H9 (cell line): ENCODE measurements at regions not wholly inside any gene's neighbourhood (a gene's known extent, or its start where the extent isn't known, plus 50 kb on each side); places are given as distances from the start of the nearest gene placed in this dataset.
A peak's percentile ranks its signal among the peaks of the same experiment; 100 is the strongest.

Experiments used
- DNase-seq: peaks from one replicate; pipeline ENCODE4 v3.0.0-alpha.2; 2017
- H2AFZ ChIP-seq: one replicate; pipeline ENCODE4 v1.6.1; 2013; ENCODE audit warnings: mild to moderate bottlenecking, low read length, control low read depth, moderate library complexity
- H2AK5ac ChIP-seq: 2 replicates; pipeline ENCODE4 v1.6.1; 2013; ENCODE audit warnings: low read length, control low read depth, mixed read lengths; ENCODE audit not compliant: insufficient read length
- H2BK120ac ChIP-seq: one replicate; pipeline ENCODE4 v1.6.1; 2013; ENCODE audit warnings: low read depth, mild to moderate bottlenecking, low read length, control low read depth, inconsistent platforms; ENCODE audit not compliant: poor library complexity, severe bottlenecking
- H2BK12ac ChIP-seq: 2 replicates; pipeline ENCODE4 v1.6.1; 2013; ENCODE audit warnings: low read length, control low read depth, mixed read lengths, low read depth; ENCODE audit not compliant: insufficient read length
- H2BK15ac ChIP-seq: 2 replicates; pipeline ENCODE4 v1.6.1; 2013; ENCODE audit warnings: low read depth, low read length, control low read depth
- H2BK20ac ChIP-seq: one replicate; pipeline ENCODE4 v1.6.1; 2013; ENCODE audit warnings: low read depth, mild to moderate bottlenecking, low read length, control low read depth, inconsistent platforms; ENCODE audit not compliant: poor library complexity, severe bottlenecking
- H2BK5ac ChIP-seq: 2 replicates; pipeline ENCODE4 v1.6.1; 2013; ENCODE audit warnings: low read length, control low read depth, mixed read lengths; ENCODE audit not compliant: insufficient read length
- H3K14ac ChIP-seq: 2 replicates; pipeline ENCODE4 v1.6.1; 2013; ENCODE audit warnings: low read length, control low read depth; ENCODE audit not compliant: insufficient read depth
- H3K18ac ChIP-seq: 2 replicates; pipeline ENCODE4 v1.6.1; 2013; ENCODE audit warnings: low read depth, mild to moderate bottlenecking, mixed read lengths, low read length, control low read depth; ENCODE audit not compliant: insufficient read length
- H3K23ac ChIP-seq: 2 replicates; pipeline ENCODE4 v1.6.1; 2013; ENCODE audit warnings: low read length, control low read depth, mixed read lengths, low read depth; ENCODE audit not compliant: insufficient read length
- H3K23me2 ChIP-seq: 2 replicates; pipeline ENCODE4 v1.6.1; 2013; ENCODE audit warnings: low read depth, mild to moderate bottlenecking, mixed read lengths, low read length, control low read depth; ENCODE audit not compliant: insufficient read length, poor library complexity, severe bottlenecking
- H3K27ac ChIP-seq: 2 replicates; pipeline ENCODE4 v1.5.1; 2013; ENCODE audit warnings: low read length, control low read depth, mixed read lengths, low read depth; ENCODE audit not compliant: insufficient read length
- H3K27me3 ChIP-seq: 2 replicates; pipeline ENCODE4 v1.6.1; 2013; ENCODE audit warnings: low read length, control low read depth, inconsistent platforms; ENCODE audit not compliant: insufficient read depth
- H3K4ac ChIP-seq: 2 replicates; pipeline ENCODE4 v1.6.1; 2013; ENCODE audit warnings: low read depth, mild to moderate bottlenecking, control low read depth, inconsistent platforms, low read length, moderate library complexity
- H3K4me1 ChIP-seq: 2 replicates; pipeline ENCODE4 v1.6.1; 2013; ENCODE audit warnings: low read length, control low read depth, inconsistent platforms; ENCODE audit not compliant: insufficient read depth
- H3K4me2 ChIP-seq: 2 replicates; pipeline ENCODE4 v1.6.1; 2013; ENCODE audit warnings: low read length, control low read depth, mixed read lengths; ENCODE audit not compliant: insufficient read length, insufficient read depth
- H3K56ac ChIP-seq: 2 replicates; pipeline ENCODE4 v1.6.1; 2013; ENCODE audit warnings: low read depth, mild to moderate bottlenecking, mixed read lengths, low read length, control low read depth; ENCODE audit not compliant: insufficient read length
- H3K79me1 ChIP-seq: 2 replicates; pipeline ENCODE4 v1.6.1; 2013; ENCODE audit warnings: low read depth, mild to moderate bottlenecking, moderate library complexity, low read length, control low read depth, inconsistent platforms; ENCODE audit not compliant: insufficient read depth, poor library complexity, severe bottlenecking
- H3K79me2 ChIP-seq: 2 replicates; pipeline ENCODE4 v1.6.1; 2013; ENCODE audit warnings: low read length, control low read depth, inconsistent platforms; ENCODE audit not compliant: insufficient read depth
- H3K9ac ChIP-seq: 2 replicates; pipeline ENCODE4 v1.6.1; 2013; ENCODE audit warnings: low read length, control low read depth, mixed read lengths; ENCODE audit not compliant: insufficient read length; ENCODE audit errors: extremely low read depth
- H3K9me3 ChIP-seq: one replicate; pipeline ENCODE4 v1.6.1; 2013; ENCODE audit warnings: low read depth, low read length, inconsistent platforms; ENCODE audit not compliant: control insufficient read depth
- H3T11ph ChIP-seq: one replicate; pipeline ENCODE4 v1.6.1; 2013; ENCODE audit warnings: mild to moderate bottlenecking, low read length, control low read depth, inconsistent platforms
- H4K20me1 ChIP-seq: one replicate; pipeline ENCODE4 v1.6.1; 2013; ENCODE audit not compliant: control insufficient read depth, insufficient read length, insufficient read depth
- H4K5ac ChIP-seq: 2 replicates; pipeline ENCODE4 v1.6.1; 2013; ENCODE audit warnings: low read depth, mild to moderate bottlenecking, mixed read lengths, low read length, control low read depth; ENCODE audit not compliant: insufficient read length
- H4K8ac ChIP-seq: replicated peaks from 2 replicates; pipeline ENCODE4 v1.6.1; 2013; ENCODE audit warnings: low read length, control low read depth, mixed read lengths, low read depth; ENCODE audit not compliant: insufficient read length
- H4K91ac ChIP-seq: 2 replicates; pipeline ENCODE4 v1.6.1; 2013; ENCODE audit warnings: low read depth, mild to moderate bottlenecking, moderate library complexity, mixed read lengths, low read length, control low read depth; ENCODE audit not compliant: insufficient read length
- H3K27ac Mint-ChIP-seq, 3 experiments: 2 replicates in 2 of 3; 3 replicates in 1 of 3; pipeline ENCODE4 v1.8.0; 2020 to 2021; ENCODE audit warnings: mixed read lengths in 3 of 3, mild to moderate bottlenecking in 1 of 3, moderate library complexity in 1 of 3
- H3K27me3 Mint-ChIP-seq: 2 replicates; pipeline ENCODE4 v1.8.0; 2021; ENCODE audit warnings: low read depth, mild to moderate bottlenecking, moderate library complexity, mixed read lengths
- H3K36me3 Mint-ChIP-seq, 3 experiments: 2 replicates in 2 of 3; 3 replicates in 1 of 3; pipeline ENCODE4 v1.8.0; 2020 to 2021; ENCODE audit warnings: low read depth in 3 of 3, mixed read lengths in 3 of 3; ENCODE audit not compliant: insufficient read depth in 1 of 3
- H3K4me1 Mint-ChIP-seq, 2 experiments: 2 replicates each; pipeline ENCODE4 v1.8.0; 2020; ENCODE audit warnings: mixed read lengths in 2 of 2
- H3K4me3 Mint-ChIP-seq, 2 experiments: 2 replicates in 1 of 2; 3 replicates in 1 of 2; pipeline ENCODE4 v1.8.0; 2020 to 2021; ENCODE audit warnings: mild to moderate bottlenecking in 2 of 2, mixed read lengths in 2 of 2, moderate library complexity in 1 of 2
- H3K9me3 Mint-ChIP-seq, 2 experiments: 2 replicates in 1 of 2; 3 replicates in 1 of 2; pipeline ENCODE4 v1.8.0; 2020; ENCODE audit warnings: mild to moderate bottlenecking in 2 of 2, mixed read lengths in 2 of 2, moderate library complexity in 1 of 2
- CTCF ChIP-seq: fragments of 200-600 bp; sonication (generic); conservative IDR thresholded peaks from 3 replicates; pipeline ENCODE4 v1.8.0; 2021; ENCODE audit warnings: antibody characterized with exemption, mild to moderate bottlenecking
- WGBS: extraction: QIAGEN DNeasy Blood & Tissue Kit; methylation state at CpG from one replicate; pipeline ENCODE4 v1.1.7; 2013; ENCODE audit warnings: missing lambda C conversion rate, low lambda C conversion rate, mixed read lengths; ENCODE audit not compliant: insufficient read length; ENCODE audit errors: extremely low coverage; 5-methylcytosine and 5-hydroxymethylcytosine counted together

GRCh38 chr4:71236226-71236625 lies 102.6 kb upstream of the SLC4A4 start:
- no CpG with 5 or more reads among the region's 4 CpGs for WGBS

More at GRCh38 chr4:71236226-71236625, 102.6 kb upstream of the SLC4A4 start:
- TF ChIP-seq CTCF: no peak
- no peak overlapping the region for H2BK120ac ChIP-seq
- H2BK20ac ChIP-seq: no peak overlapping the region
- H3K23ac ChIP-seq: no peak overlapping the region
- no peak overlapping the region for H3K4ac ChIP-seq
- no peaks in the 10 kb centered on the region for H3K79me1 ChIP-seq
- H3K4me2 ChIP-seq: no peak overlapping the region
- H3K9me3 Mint-ChIP-seq: no peaks in the 10 kb centered on the region
- no peak overlapping the region for H2BK15ac ChIP-seq
- no peak overlapping the region for H4K91ac ChIP-seq
- peak overlapping the region in 1 of 3 experiments; percentile 37; a peak in 1 of 7 replicates for H3K27ac Mint-ChIP-seq
- no peak overlapping the region for H3K27ac ChIP-seq
- no peak overlapping the region for H2BK12ac ChIP-seq
- no peaks in the 10 kb centered on the region for H3K23me2 ChIP-seq
- no peak overlapping the region for H2AK5ac ChIP-seq
- no peak overlapping the region for H3K18ac ChIP-seq
- H3K4me3 Mint-ChIP-seq: no peak overlapping the region
- H3K36me3 Mint-ChIP-seq: no peaks in the 10 kb centered on the region
- DNase-seq: no peak
- no peak overlapping the region for H3T11ph ChIP-seq
- no peak overlapping the region for H4K8ac ChIP-seq
- H2AFZ ChIP-seq: no peak overlapping the region
- no peaks in the 10 kb centered on the region for H3K4me1 ChIP-seq
- no peaks in the 10 kb centered on the region for H3K27me3 Mint-ChIP-seq
- no peak overlapping the region for H2BK5ac ChIP-seq
- 0 out of 2 replicates have a peak overlapping the region, but pooled peaks have one; percentile 64 for H3K14ac ChIP-seq
- H3K9me3 ChIP-seq: no peaks in the 10 kb centered on the region
- peaks cover 19 to 20% of the 10 kb centered on the region in 2 experiments for H3K4me1 Mint-ChIP-seq
- no peak overlapping the region for H3K9ac ChIP-seq
- H4K5ac ChIP-seq: no peak overlapping the region
- H3K56ac ChIP-seq: no peak overlapping the region
- H4K20me1 ChIP-seq: no peaks in the 10 kb centered on the region
- no peaks in the 10 kb centered on the region for H3K79me2 ChIP-seq
- H3K27me3 ChIP-seq: no peaks in the 10 kb centered on the region
